Ecto neural progenitor cell (in vitro differentiated cells): ENCODE measurements at regions not wholly inside any gene's neighbourhood (a gene's known extent, or its start where the extent isn't known, plus 50 kb on each side); places are given as distances from the start of the nearest gene placed in this dataset.
"Not testable (repeated sequence)": the region's sequence is repeated elsewhere in the genome, so short reads cannot be mapped to it uniquely, and the experiment has no call there.

ENCODE experiments used
- DNase-seq: peaks from one replicate; pipeline ENCODE4 v3.0.0-alpha.2; 2018; ENCODE audit warnings: low spot score

- DNase-seq: no peak
Measured at GRCh38 chr15:81723113-81723651, 322.6 kb downstream of the MEX3B start.

- not testable (repeated sequence) for DNase-seq
Measured at GRCh38 chr15:81716468-81716867, 329.4 kb downstream of the MEX3B start.

- no peak for DNase-seq
Measured at GRCh38 chr15:81710328-81710727, 335.5 kb downstream of the MEX3B start.

- not testable (repeated sequence) for DNase-seq
Measured at GRCh38 chr15:81706816-81707346, 332.9 kb upstream of the TMC3 start.

- not testable (repeated sequence) for DNase-seq
Measured at GRCh38 chr15:81705727-81706126, 331.7 kb upstream of the TMC3 start.

GRCh38 chr15:81686021-81686420 is 312.0 kb upstream of the TMC3 start:
- no peak for DNase-seq

GRCh38 chr15:81685237-81685636 is 311.2 kb upstream of the TMC3 start:
- no peak for DNase-seq

- no peak for DNase-seq
Measured at GRCh38 chr15:81680829-81681228, 306.8 kb upstream of the TMC3 start.

- no peak for DNase-seq
Measured at GRCh38 chr15:81666839-81667238, 292.8 kb upstream of the TMC3 start.

GRCh38 chr15:81660976-81661375 is 287.0 kb upstream of the TMC3 start:
- DNase-seq: no peak

- DNase-seq: no peak
Measured at GRCh38 chr15:81653259-81653658, 279.2 kb upstream of the TMC3 start.

- DNase-seq: no peak
Measured at GRCh38 chr15:81645470-81645869, 271.5 kb upstream of the TMC3 start.

GRCh38 chr15:81643771-81644170 is 269.8 kb upstream of the TMC3 start:
- no peak for DNase-seq

GRCh38 chr15:81642451-81642990 is 268.5 kb upstream of the TMC3 start:
- no peak for DNase-seq

GRCh38 chr15:81636064-81636463 is 262.1 kb upstream of the TMC3 start:
- not testable (repeated sequence) for DNase-seq

GRCh38 chr15:81633889-81634288 is 259.9 kb upstream of the TMC3 start:
- no peak for DNase-seq

- no peak for DNase-seq
Measured at GRCh38 chr15:81625896-81626295, 251.9 kb upstream of the TMC3 start.

GRCh38 chr15:81619002-81619401 is 245.0 kb upstream of the TMC3 start:
- DNase-seq: no peak

- DNase-seq: no peak
Measured at GRCh38 chr15:81612631-81613030, 238.6 kb upstream of the TMC3 start.

- DNase-seq: no peak
Measured at GRCh38 chr15:81611679-81612078, 237.7 kb upstream of the TMC3 start.

- DNase-seq: no peak
Measured at GRCh38 chr15:81608309-81608829, 234.4 kb upstream of the TMC3 start.

- no peak for DNase-seq
Measured at GRCh38 chr15:81604713-81605112, 230.7 kb upstream of the TMC3 start.

GRCh38 chr15:81596159-81596865 is 222.3 kb upstream of the TMC3 start:
- no peak for DNase-seq
